Common myeloid progenitor, CD34-positive (primary cell): ENCODE measurements at regions not wholly inside any gene's neighbourhood (a gene's known extent, or its start where the extent isn't known, plus 50 kb on each side); places are given as distances from the start of the nearest gene placed in this dataset.
A peak's percentile ranks its signal among the peaks of the same experiment; 100 is the strongest.

Experiments used
- CTCF ChIA-PET: fragments of 350-600 bp; sonication (Branson Sonifier 250); formaldehyde crosslinking; loops from one replicate; lab custom pipeline; 2021; ENCODE audit warnings: antibody characterized with exemption; lab: Charles Lee
- POLR2A ChIA-PET: fragments of 350-600 bp; sonication (Branson Sonifier 250); formaldehyde crosslinking; loops from one replicate; lab custom pipeline; 2021; ENCODE audit warnings: antibody characterized with exemption; lab: Charles Lee
- DNase-seq, 3 donors: peaks; one replicate each; pipeline versions ENCODE4 v3.0.0 to v3.0.0-alpha.2; 2013
- H3K27ac ChIP-seq, 2 experiments: 1 replicate in 1 of 2; 2 replicates in 1 of 2; pipeline ENCODE4 v1.7.0; 2013; ENCODE audit warnings: inconsistent platforms in 2 of 2, low read length in 2 of 2, mild to moderate bottlenecking in 2 of 2, low read depth in 1 of 2, moderate library complexity in 1 of 2; ENCODE audit not compliant: severe bottlenecking in 2 of 2, insufficient read depth in 1 of 2, poor library complexity in 1 of 2
- H3K27me3 ChIP-seq, 5 experiments: replicated peaks in 2 of 5; 1 replicate in 3 of 5; 2 replicates in 2 of 5; pipeline versions ENCODE4 v1.6.1 to v1.7.0; 2013; ENCODE audit warnings: low read length in 4 of 5, mild to moderate bottlenecking in 2 of 5, moderate library complexity in 2 of 5, inconsistent platforms in 1 of 5; ENCODE audit not compliant: insufficient read depth in 5 of 5, control insufficient read depth in 4 of 5
- H3K36me3 ChIP-seq, 4 experiments: 1 replicate in 2 of 4; 2 replicates in 2 of 4; pipeline versions ENCODE4 v1.6.1 to v1.7.0; 2013; ENCODE audit warnings: low read length in 3 of 4, control low read depth in 1 of 4, mild to moderate bottlenecking in 1 of 4; ENCODE audit not compliant: control insufficient read depth in 4 of 4, insufficient read depth in 4 of 4
- H3K4me1 ChIP-seq, 4 experiments: 1 replicate in 3 of 4; 2 replicates in 1 of 4; pipeline versions ENCODE4 v1.6.1 to v1.7.1; 2013; ENCODE audit warnings: low read length in 3 of 4, mild to moderate bottlenecking in 3 of 4, control low read depth in 1 of 4, inconsistent platforms in 1 of 4, moderate library complexity in 1 of 4; ENCODE audit not compliant: control insufficient read depth in 4 of 4, insufficient read depth in 4 of 4; ENCODE audit errors: control extremely low read depth in 1 of 4
- H3K4me3 ChIP-seq, 7 experiments: 1 replicate in 4 of 7; 2 replicates in 3 of 7; pipeline versions ENCODE4 v1.5.1 to v1.7.0; 2013; ENCODE audit warnings: mild to moderate bottlenecking in 7 of 7, low read length in 6 of 7, moderate library complexity in 6 of 7, inconsistent platforms in 2 of 7, low read depth in 2 of 7, control low read depth in 1 of 7; ENCODE audit not compliant: insufficient read depth in 4 of 7, control insufficient read depth in 1 of 7; ENCODE audit errors: extremely low read depth in 1 of 7
- H3K9me3 ChIP-seq, 5 experiments: 1 replicate in 4 of 5; 2 replicates in 1 of 5; pipeline versions ENCODE4 v1.6.1 to v1.7.1; 2013; ENCODE audit warnings: low read length in 4 of 5, mild to moderate bottlenecking in 2 of 5, inconsistent platforms in 1 of 5, low read depth in 1 of 5, moderate library complexity in 1 of 5; ENCODE audit not compliant: control insufficient read depth in 4 of 5, insufficient read depth in 2 of 5; ENCODE audit errors: control extremely low read depth in 1 of 5
- WGBS: methylation state at CpG from one replicate; pipeline ENCODE4 v1.1.5; 2013; ENCODE audit not compliant: insufficient coverage; 5-methylcytosine and 5-hydroxymethylcytosine counted together

DNA sequence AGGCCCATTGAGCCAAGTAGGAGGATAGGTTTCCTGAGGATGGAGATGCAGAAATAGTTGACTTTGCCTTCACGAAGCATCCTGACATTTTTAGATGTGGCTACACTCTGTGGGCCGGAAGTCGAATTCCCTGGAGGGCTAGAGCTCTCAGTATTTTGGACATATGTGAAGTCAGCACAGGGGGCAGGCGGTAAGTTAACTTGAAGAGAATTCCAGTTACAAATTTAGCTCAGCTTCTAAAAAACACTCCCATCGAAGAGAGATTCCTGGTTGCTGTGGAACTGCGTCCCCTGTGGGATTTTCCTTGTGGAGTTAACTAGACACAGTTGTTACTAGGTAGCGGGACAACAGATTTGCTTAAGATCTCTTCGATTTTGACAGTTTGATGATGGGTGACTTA is 161.9 kb upstream of the RGMA start:
- WGBS = 83% methylated on average over 5 of the region's 8 CpGs
- ChIA-PET POLR2A (no interaction called here), CTCF (interaction anchor here (1.3 kb wide), 1 partner anchor 12 kb away, joined by 3 read pairs; no protein-coding TSS in a partner anchor)

GRCh38 chr15:93250209-93250608 is 161.2 kb upstream of the RGMA start:
- no peaks in the 10 kb centered on the region for H3K4me1 ChIP-seq
- H3K27me3 ChIP-seq = peaks cover 0 to 4% (median 0%) of the 10 kb centered on the region in 5 experiments
- no peaks in the 10 kb centered on the region for H3K9me3 ChIP-seq
- H3K4me3 ChIP-seq = no peak overlapping the region
- WGBS = no CpG with 5 or more reads among the region's 2 CpGs
- ChIA-PET CTCF (interaction anchor here (1.3 kb wide), 1 partner anchor 12 kb away, joined by 3 read pairs; no protein-coding TSS in a partner anchor), POLR2A (no interaction called here)
- DNase-seq = peak in 2 of 3 donors; percentile 26
- no peak overlapping the region for H3K27ac ChIP-seq
- no peaks in the 10 kb centered on the region for H3K36me3 ChIP-seq

More for the DNA sequence above, 161.9 kb upstream of the RGMA start:
- no peaks in the 10 kb centered on the region for H3K36me3 ChIP-seq
- peaks cover 0 to 3% (median 0%) of the 10 kb centered on the region in 5 experiments for H3K27me3 ChIP-seq
- H3K4me1 ChIP-seq = no peaks in the 10 kb centered on the region
- no peak overlapping the region for H3K4me3 ChIP-seq
- H3K27ac ChIP-seq = no peak overlapping the region
- no peaks in the 10 kb centered on the region for H3K9me3 ChIP-seq
- DNase-seq = no peak

DNA sequence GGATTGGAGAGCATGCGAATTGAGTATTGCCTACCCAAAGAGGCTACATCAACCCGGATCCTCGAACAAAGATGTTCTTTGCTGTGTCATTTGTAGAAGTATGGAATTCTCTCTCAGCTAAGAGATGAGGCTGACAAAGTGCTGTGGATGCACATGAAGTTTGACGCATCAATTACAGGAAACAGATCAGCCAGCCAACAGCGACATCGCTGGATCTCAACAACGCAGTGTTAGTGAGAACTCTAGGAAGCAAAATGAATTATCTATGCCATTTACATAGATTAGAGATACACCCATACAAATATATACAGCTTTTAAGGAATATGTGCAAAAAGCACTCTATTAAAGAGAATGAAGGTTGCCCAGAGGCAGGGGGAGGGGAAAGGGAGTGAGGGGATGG is 160.6 kb upstream of the RGMA start:
- DNase-seq = no peak
- H3K27ac ChIP-seq = no peak overlapping the region
- peaks cover 0 to 4% (median 0%) of the 10 kb centered on the region in 5 experiments for H3K27me3 ChIP-seq
- no peaks in the 10 kb centered on the region for H3K9me3 ChIP-seq
- CTCF ChIA-PET = no interaction called here
- H3K36me3 ChIP-seq = no peaks in the 10 kb centered on the region
- POLR2A ChIA-PET = no interaction called here
- 97% methylated on average over 3 of the region's 7 CpGs for WGBS
- no peak overlapping the region for H3K4me3 ChIP-seq
- no peaks in the 10 kb centered on the region for H3K4me1 ChIP-seq

GRCh38 chr15:93247466-93248121 is 158.6 kb upstream of the RGMA start:
- no peak overlapping the region for H3K27ac ChIP-seq
- WGBS = 91% methylated on average over 14 of the region's 14 CpGs
- H3K4me1 ChIP-seq = no peaks in the 10 kb centered on the region
- POLR2A ChIA-PET = no interaction called here
- peaks cover 0 to 4% (median 0%) of the 10 kb centered on the region in 5 experiments for H3K27me3 ChIP-seq
- H3K4me3 ChIP-seq = no peak overlapping the region
- no peak for DNase-seq
- no peaks in the 10 kb centered on the region for H3K9me3 ChIP-seq
- H3K36me3 ChIP-seq = no peaks in the 10 kb centered on the region
- CTCF ChIA-PET = no interaction called here

- ChIA-PET POLR2A (no interaction called here), CTCF (no interaction called here)
- Histone ChIP-seq H3K9me3 (no peaks in the 10 kb centered on the region), H3K36me3 (no peaks in the 10 kb centered on the region), H3K27ac (no peak overlapping the region), H3K4me1 (no peaks in the 10 kb centered on the region), H3K4me3 (no peak overlapping the region), H3K27me3 (peaks cover 0 to 4% (median 0%) of the 10 kb centered on the region in 5 experiments)
- DNase-seq = no peak
- WGBS = 97% methylated on average over 21 of the region's 25 CpGs
These were observed 157.5 kb upstream of the RGMA start for GRCh38 chr15:93246266-93247242.

DNA sequence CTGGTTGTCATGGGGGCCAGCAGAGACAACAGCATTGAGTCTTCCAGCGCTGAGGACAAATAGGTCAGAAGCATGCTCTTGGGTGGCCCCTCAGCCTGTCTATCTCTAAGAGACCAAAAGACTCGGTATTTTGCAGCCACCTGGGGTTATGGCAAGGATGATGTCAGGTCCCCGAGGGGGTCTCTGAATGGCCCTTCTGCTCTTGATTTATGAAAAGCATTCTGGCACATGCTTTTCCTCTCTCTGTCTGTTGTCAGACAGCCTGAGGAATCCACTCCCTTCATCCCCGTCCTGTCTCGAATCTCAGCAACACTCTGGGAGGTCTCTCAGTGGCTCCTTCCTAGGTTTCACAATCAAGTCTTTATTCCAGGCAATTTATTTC is 156.6 kb upstream of the RGMA start:
- ChIA-PET POLR2A (no interaction called here), CTCF (no interaction called here)
- Histone ChIP-seq H3K27me3 (peaks cover 0 to 4% (median 0%) of the 10 kb centered on the region in 5 experiments), H3K9me3 (no peaks in the 10 kb centered on the region), H3K4me3 (no peak overlapping the region), H3K4me1 (no peaks in the 10 kb centered on the region), H3K27ac (no peak overlapping the region), H3K36me3 (no peaks in the 10 kb centered on the region)
- no peak for DNase-seq
- WGBS = 95% methylated on average over 5 of the region's 5 CpGs
